ENCODE measurements at regions not wholly inside any gene's neighbourhood (a gene's known extent, or its start where the extent isn't known, plus 50 kb on each side); places are given as distances from the start of the nearest gene placed in this dataset.
A peak's percentile ranks its signal among the peaks of the same experiment; 100 is the strongest.
"Not testable (repeated sequence)": the region's sequence is repeated elsewhere in the genome, so short reads cannot be mapped to it uniquely, and the experiment has no call there.

- not testable (repeated sequence) for H3K27ac ChIP-seq (ENCODE audit: low read depth, low read length); H2BK5ac ChIP-seq (ENCODE audit: low read depth, low read length, poor library complexity); H3K4ac ChIP-seq (ENCODE audit: low read depth, low read length); H2BK12ac ChIP-seq (ENCODE audit: low read length); H3K9me3 ChIP-seq (ENCODE audit: insufficient read depth, low read depth, low read length); H4K91ac ChIP-seq (ENCODE audit: low read depth, low read length); H3K14ac ChIP-seq (ENCODE audit: low read length); H3K23ac ChIP-seq (ENCODE audit: low read length); H3K79me2 ChIP-seq (ENCODE audit: control insufficient read depth, insufficient read depth, low read length, poor library complexity); DNase-seq; H3K9ac ChIP-seq (ENCODE audit: low read length); H3K4me2 ChIP-seq (ENCODE audit: low read length); H3K4me1 ChIP-seq (ENCODE audit: control insufficient read depth in 1 of 2, insufficient read depth in 2 of 2, low read length in 2 of 2); H2BK120ac ChIP-seq (ENCODE audit: insufficient read depth, low read length, poor library complexity); H4K8ac ChIP-seq (ENCODE audit: low read depth, low read length); H3K27me3 ChIP-seq (ENCODE audit: insufficient read depth, low read length); H3K4me3 ChIP-seq (ENCODE audit: low read depth, low read length); H3K36me3 ChIP-seq (ENCODE audit: control insufficient read depth in 1 of 2, insufficient read depth in 2 of 2, low read length in 2 of 2); H2AK5ac ChIP-seq (ENCODE audit: low read length); H3K18ac ChIP-seq (ENCODE audit: low read length); H4K12ac ChIP-seq (ENCODE audit: low read depth, low read length); H2AFZ ChIP-seq (ENCODE audit: insufficient read depth, low read length, poor library complexity); H3K79me1 ChIP-seq (ENCODE audit: low read length)
- no CpG with 5 or more reads among the region's 11 CpGs for WGBS (ENCODE audit: extremely low coverage, insufficient coverage, insufficient read length)
Measured at GRCh38 chr21:17293016-17293562, 219.8 kb upstream of the CXADR start.

- no CpG with 5 or more reads among the region's 5 CpGs for WGBS (ENCODE audit: extremely low coverage, insufficient coverage, insufficient read length)
- H3K27ac ChIP-seq (ENCODE audit: low read depth, low read length) = no peak overlapping the region
- H3K4me2 ChIP-seq (ENCODE audit: low read length) = no peak overlapping the region
- no peak overlapping the region for H2AFZ ChIP-seq (ENCODE audit: insufficient read depth, low read length, poor library complexity)
- no peak overlapping the region for H3K18ac ChIP-seq (ENCODE audit: low read length)
- no peak overlapping the region for H4K8ac ChIP-seq (ENCODE audit: low read depth, low read length)
- no peak overlapping the region for H4K91ac ChIP-seq (ENCODE audit: low read depth, low read length)
- H3K4me1 ChIP-seq (ENCODE audit: control insufficient read depth in 1 of 2, insufficient read depth in 2 of 2, low read length in 2 of 2) = no peaks in the 10 kb centered on the region
- H3K27me3 ChIP-seq (ENCODE audit: insufficient read depth, low read length) = no peaks in the 10 kb centered on the region
- no peak overlapping the region for H2BK5ac ChIP-seq (ENCODE audit: low read depth, low read length, poor library complexity)
- H3K4me3 ChIP-seq (ENCODE audit: low read depth, low read length) = peak overlapping the region; percentile 59
- no peak overlapping the region for H2BK120ac ChIP-seq (ENCODE audit: insufficient read depth, low read length, poor library complexity)
- H2AK5ac ChIP-seq (ENCODE audit: low read length) = no peak overlapping the region
- no peaks in the 10 kb centered on the region for H3K36me3 ChIP-seq (ENCODE audit: control insufficient read depth in 1 of 2, insufficient read depth in 2 of 2, low read length in 2 of 2)
- no peak overlapping the region for H3K14ac ChIP-seq (ENCODE audit: low read length)
- H3K9me3 ChIP-seq (ENCODE audit: insufficient read depth, low read depth, low read length) = peaks cover 8% of the 10 kb centered on the region
- no peaks in the 10 kb centered on the region for H3K79me2 ChIP-seq (ENCODE audit: control insufficient read depth, insufficient read depth, low read length, poor library complexity)
- no peak overlapping the region for H4K12ac ChIP-seq (ENCODE audit: low read depth, low read length)
- H3K23ac ChIP-seq (ENCODE audit: low read length) = no peak overlapping the region
- H2BK12ac ChIP-seq (ENCODE audit: low read length) = no peak overlapping the region
- no peaks in the 10 kb centered on the region for H3K79me1 ChIP-seq (ENCODE audit: low read length)
- no peak for DNase-seq
- H3K4ac ChIP-seq (ENCODE audit: low read depth, low read length) = no peak overlapping the region
- no peak overlapping the region for H3K9ac ChIP-seq (ENCODE audit: low read length)
Measured at GRCh38 chr21:17295997-17296396, 216.8 kb upstream of the CXADR start.

- no CpG with 5 or more reads among the region's 1 CpG for WGBS (ENCODE audit: extremely low coverage, insufficient coverage, insufficient read length)
- DNase-seq = not testable (repeated sequence)
Measured at GRCh38 chr21:17299576-17299975, 213.3 kb upstream of the CXADR start.

GRCh38 chr21:17327715-17328114 lies 185.1 kb upstream of the CXADR start:
- not testable (repeated sequence) for H2BK12ac ChIP-seq (ENCODE audit: low read length); H3K4me3 ChIP-seq (ENCODE audit: low read depth, low read length); H3K23ac ChIP-seq (ENCODE audit: low read length); H2AFZ ChIP-seq (ENCODE audit: insufficient read depth, low read length, poor library complexity); H3K27me3 ChIP-seq (ENCODE audit: insufficient read depth, low read length); H3K9ac ChIP-seq (ENCODE audit: low read length); H3K79me2 ChIP-seq (ENCODE audit: control insufficient read depth, insufficient read depth, low read length, poor library complexity); H2AK5ac ChIP-seq (ENCODE audit: low read length); DNase-seq; H3K79me1 ChIP-seq (ENCODE audit: low read length); H3K4me2 ChIP-seq (ENCODE audit: low read length); H3K18ac ChIP-seq (ENCODE audit: low read length); H3K4ac ChIP-seq (ENCODE audit: low read depth, low read length); H2BK5ac ChIP-seq (ENCODE audit: low read depth, low read length, poor library complexity); H4K12ac ChIP-seq (ENCODE audit: low read depth, low read length); H4K8ac ChIP-seq (ENCODE audit: low read depth, low read length); H3K9me3 ChIP-seq (ENCODE audit: insufficient read depth, low read depth, low read length); H3K36me3 ChIP-seq (ENCODE audit: control insufficient read depth in 1 of 2, insufficient read depth in 2 of 2, low read length in 2 of 2); H4K91ac ChIP-seq (ENCODE audit: low read depth, low read length); H3K4me1 ChIP-seq (ENCODE audit: control insufficient read depth in 1 of 2, insufficient read depth in 2 of 2, low read length in 2 of 2); H3K27ac ChIP-seq (ENCODE audit: low read depth, low read length); H3K14ac ChIP-seq (ENCODE audit: low read length); H2BK120ac ChIP-seq (ENCODE audit: insufficient read depth, low read length, poor library complexity)
- WGBS (ENCODE audit: extremely low coverage, insufficient coverage, insufficient read length) = no CpG with 5 or more reads among the region's 9 CpGs

More at GRCh38 chr21:17299576-17299975, 213.3 kb upstream of the CXADR start:
- not testable (repeated sequence) for H3K4me2 ChIP-seq (ENCODE audit: low read length); H2AK5ac ChIP-seq (ENCODE audit: low read length); H3K27ac ChIP-seq (ENCODE audit: low read depth, low read length); H3K79me1 ChIP-seq (ENCODE audit: low read length); H3K18ac ChIP-seq (ENCODE audit: low read length); H3K27me3 ChIP-seq (ENCODE audit: insufficient read depth, low read length); H3K14ac ChIP-seq (ENCODE audit: low read length); H3K9me3 ChIP-seq (ENCODE audit: insufficient read depth, low read depth, low read length); H3K79me2 ChIP-seq (ENCODE audit: control insufficient read depth, insufficient read depth, low read length, poor library complexity); H2BK120ac ChIP-seq (ENCODE audit: insufficient read depth, low read length, poor library complexity); H4K12ac ChIP-seq (ENCODE audit: low read depth, low read length); H3K23ac ChIP-seq (ENCODE audit: low read length); H4K91ac ChIP-seq (ENCODE audit: low read depth, low read length); H3K4me1 ChIP-seq (ENCODE audit: control insufficient read depth in 1 of 2, insufficient read depth in 2 of 2, low read length in 2 of 2); H4K8ac ChIP-seq (ENCODE audit: low read depth, low read length); H2AFZ ChIP-seq (ENCODE audit: insufficient read depth, low read length, poor library complexity); H2BK12ac ChIP-seq (ENCODE audit: low read length); H3K9ac ChIP-seq (ENCODE audit: low read length); H2BK5ac ChIP-seq (ENCODE audit: low read depth, low read length, poor library complexity); H3K4me3 ChIP-seq (ENCODE audit: low read depth, low read length); H3K4ac ChIP-seq (ENCODE audit: low read depth, low read length); H3K36me3 ChIP-seq (ENCODE audit: control insufficient read depth in 1 of 2, insufficient read depth in 2 of 2, low read length in 2 of 2)
